Limb (tissue), 2 donors: ENCODE measurements at regions not wholly inside any gene's neighbourhood (a gene's known extent, or its start where the extent isn't known, plus 50 kb on each side); places are given as distances from the start of the nearest gene placed in this dataset.

ENCODE experiments used
- DNase-seq, 2 donors: peaks; one replicate each; pipeline ENCODE4 v3.0.0-alpha.2; 2016; ENCODE audit errors: extremely low spot score in 2 of 2

- DNase-seq = no peak
Measured at GRCh38 chr9:120292606-120293005, 287.4 kb downstream of the CDK5RAP2 start.

GRCh38 chr9:120291050-120291449 is 288.9 kb downstream of the CDK5RAP2 start:
- DNase-seq = no peak

GRCh38 chr9:120289990-120290975 is 289.7 kb downstream of the CDK5RAP2 start:
- DNase-seq = no peak

- no peak for DNase-seq
Measured at GRCh38 chr9:120289098-120289497, 290.9 kb downstream of the CDK5RAP2 start.

- DNase-seq = no peak
Measured at GRCh38 chr9:120286530-120286929, 293.4 kb downstream of the CDK5RAP2 start.

- DNase-seq = no peak
Measured at GRCh38 chr9:120284821-120285220, 295.1 kb downstream of the CDK5RAP2 start.

- DNase-seq = no peak
Measured at GRCh38 chr9:120281665-120282064, 298.3 kb downstream of the CDK5RAP2 start.

GRCh38 chr9:120267929-120268328 is 312.0 kb downstream of the CDK5RAP2 start:
- DNase-seq = no peak

GRCh38 chr9:120265791-120266190 is 314.2 kb downstream of the CDK5RAP2 start:
- DNase-seq = no peak

- DNase-seq = no peak
Measured at GRCh38 chr9:120264528-120264927, 315.4 kb downstream of the CDK5RAP2 start.

- no peak for DNase-seq
Measured at GRCh38 chr9:120263836-120264235, 316.1 kb downstream of the CDK5RAP2 start.

GRCh38 chr9:120261419-120261818 is 318.5 kb downstream of the CDK5RAP2 start:
- no peak for DNase-seq

- no peak for DNase-seq
Measured at GRCh38 chr9:120259100-120259499, 320.9 kb downstream of the CDK5RAP2 start.

GRCh38 chr9:120258096-120258495 is 321.9 kb downstream of the CDK5RAP2 start:
- no peak for DNase-seq

- no peak for DNase-seq
Measured at GRCh38 chr9:120257483-120257882, 322.5 kb downstream of the CDK5RAP2 start.

- DNase-seq = no peak
Measured at GRCh38 chr9:120256146-120256545, 323.8 kb downstream of the CDK5RAP2 start.

- no peak for DNase-seq
Measured at GRCh38 chr9:120252248-120252647, 327.7 kb downstream of the CDK5RAP2 start.

- no peak for DNase-seq
Measured at GRCh38 chr9:120242116-120242811, 337.7 kb downstream of the CDK5RAP2 start.

- no peak for DNase-seq
Measured at GRCh38 chr9:120236596-120236995, 343.4 kb downstream of the CDK5RAP2 start.

GRCh38 chr9:120235081-120235480 is 344.9 kb downstream of the CDK5RAP2 start:
- DNase-seq = no peak

GRCh38 chr9:120230227-120230626 is 349.7 kb downstream of the CDK5RAP2 start:
- DNase-seq = no peak

GRCh38 chr9:120221844-120222243 is 358.1 kb downstream of the CDK5RAP2 start:
- no peak for DNase-seq

GRCh38 chr9:120214332-120214731 is 365.6 kb downstream of the CDK5RAP2 start:
- DNase-seq = no peak
